HS-5 (cell line): ENCODE measurements at regions not wholly inside any gene's neighbourhood (a gene's known extent, or its start where the extent isn't known, plus 50 kb on each side); places are given as distances from the start of the nearest gene placed in this dataset.
"Not testable (repeated sequence)": the region's sequence is repeated elsewhere in the genome, so short reads cannot be mapped to it uniquely, and the experiment has no call there.

Experiments
- DNase-seq: peaks from one replicate; pipeline ENCODE4 v3.0.0-alpha.2; 2012; ENCODE audit warnings: low read depth

DNA sequence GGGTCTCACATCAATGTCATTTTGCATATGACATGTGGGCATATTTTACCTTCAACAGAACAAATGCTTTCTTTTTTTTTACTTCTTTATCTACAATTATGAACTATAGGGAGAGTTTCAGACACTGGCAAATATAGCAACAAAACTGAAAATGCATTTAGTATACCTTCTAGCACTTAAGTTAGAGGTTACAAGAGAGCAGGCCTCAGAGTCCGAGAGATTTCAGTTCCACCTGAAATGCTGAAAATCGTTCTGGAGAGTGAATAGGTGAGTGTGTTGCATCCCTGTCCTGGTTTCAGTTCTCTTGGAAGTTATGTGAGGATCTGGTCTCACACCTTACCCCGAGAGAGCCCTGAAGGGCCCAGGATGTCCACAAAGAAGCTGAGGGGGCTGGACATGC is 337.8 kb upstream of the FRG1 start:
- DNase-seq: not testable (repeated sequence)

- not testable (repeated sequence) for DNase-seq
These were observed 330.1 kb upstream of the FRG1 start for GRCh38 chr4:189610571-189610970.

- DNase-seq: no peak
These were observed 327.5 kb upstream of the FRG1 start for GRCh38 chr4:189613207-189613606.

- DNase-seq: no peak
These were observed 325.4 kb upstream of the FRG1 start for GRCh38 chr4:189615217-189615663.

DNA sequence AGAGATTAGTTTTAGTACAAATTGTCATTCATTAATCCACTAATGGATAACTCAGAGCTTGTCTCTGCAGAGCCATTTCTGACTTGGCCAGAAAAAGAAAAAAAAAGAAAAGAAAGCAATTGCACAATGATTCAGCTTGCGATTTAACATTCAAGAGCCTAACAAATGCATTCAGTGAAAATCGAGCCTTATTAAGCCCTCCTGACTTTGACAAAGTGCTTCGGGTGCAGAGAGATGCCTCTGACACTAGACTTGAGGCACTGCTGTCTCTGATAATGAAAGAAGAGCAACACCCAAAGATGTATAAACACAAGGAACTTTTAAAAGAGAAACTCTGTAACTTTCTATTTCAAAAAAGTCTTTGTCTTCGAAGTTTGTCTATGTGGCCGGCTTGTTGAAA is 322.9 kb upstream of the FRG1 start:
- DNase-seq: not testable (repeated sequence)

- DNase-seq: not testable (repeated sequence)
These were observed 321.0 kb upstream of the FRG1 start for GRCh38 chr4:189619441-189620250.

DNA sequence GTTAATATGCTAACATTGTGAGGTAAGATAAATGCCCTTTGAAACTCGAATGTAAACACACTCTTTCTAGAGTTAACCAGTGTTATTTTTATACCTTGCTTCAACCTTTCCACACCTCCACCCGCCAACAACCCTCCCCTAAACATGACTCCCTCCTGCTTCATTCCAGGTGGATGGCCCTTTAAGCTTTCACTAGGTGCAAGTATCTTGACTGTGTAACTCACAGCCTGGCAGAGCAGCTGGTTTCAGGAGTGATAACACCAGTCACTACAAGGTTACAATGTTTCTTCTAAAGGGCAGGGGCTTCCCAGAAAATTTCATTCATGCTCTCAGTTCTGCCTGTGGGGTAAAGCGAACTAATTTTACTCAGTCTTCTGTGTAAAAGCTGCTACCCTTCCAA is 318.1 kb upstream of the FRG1 start:
- not testable (repeated sequence) for DNase-seq

GRCh38 chr4:189627041-189627440 is 313.6 kb upstream of the FRG1 start:
- DNase-seq: not testable (repeated sequence)

DNA sequence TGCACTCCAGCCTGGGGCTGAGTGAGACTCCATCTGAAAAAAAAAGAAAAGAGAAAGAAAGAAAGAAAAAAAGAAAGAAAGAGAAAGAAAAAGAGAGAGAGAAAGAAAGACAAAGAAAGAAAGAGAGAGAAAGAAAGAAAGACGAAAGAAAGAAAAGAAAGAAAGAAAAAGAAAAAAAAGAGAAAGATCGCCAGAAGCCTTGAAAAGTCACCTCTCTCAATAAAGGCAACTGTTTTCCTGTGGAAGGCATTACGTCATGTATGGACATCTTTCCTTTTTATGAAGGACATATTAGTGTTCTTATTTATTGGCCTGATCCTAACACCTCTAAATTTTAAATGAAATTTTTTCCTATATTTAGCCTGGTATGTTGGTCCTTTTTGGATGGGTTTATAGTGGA is 310.9 kb upstream of the FRG1 start:
- DNase-seq: not testable (repeated sequence)

DNA sequence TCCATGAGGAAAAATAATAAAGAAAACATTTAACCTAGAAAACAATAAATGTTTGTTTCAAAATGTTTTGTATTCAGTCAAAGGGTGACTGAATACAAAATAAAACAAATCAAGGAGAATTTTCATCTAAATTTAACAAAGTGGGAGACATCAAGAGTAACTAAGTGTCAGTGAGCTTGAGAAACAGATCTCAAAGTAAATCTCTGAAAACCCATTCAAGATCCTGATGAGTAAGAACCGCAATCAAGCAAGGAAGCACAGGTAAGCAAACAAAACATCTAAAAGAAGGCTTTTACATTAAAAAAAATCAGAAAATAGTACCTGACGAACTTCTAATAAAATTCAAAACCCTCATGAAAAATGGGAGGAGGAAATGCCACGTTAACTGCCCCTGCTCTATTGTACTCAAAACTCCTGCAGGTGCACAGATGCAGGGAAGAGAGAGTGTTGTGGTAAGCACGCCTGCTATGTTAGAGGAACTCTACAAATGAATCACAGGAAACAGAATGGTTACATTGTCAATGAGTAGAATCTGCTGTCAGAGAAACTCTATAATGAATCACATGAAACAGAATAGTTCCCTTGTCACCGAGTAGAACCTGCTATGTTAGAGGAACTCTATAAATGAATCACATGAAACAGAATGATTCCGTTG is 309.6 kb upstream of the FRG1 start:
- DNase-seq: not testable (repeated sequence)

DNA sequence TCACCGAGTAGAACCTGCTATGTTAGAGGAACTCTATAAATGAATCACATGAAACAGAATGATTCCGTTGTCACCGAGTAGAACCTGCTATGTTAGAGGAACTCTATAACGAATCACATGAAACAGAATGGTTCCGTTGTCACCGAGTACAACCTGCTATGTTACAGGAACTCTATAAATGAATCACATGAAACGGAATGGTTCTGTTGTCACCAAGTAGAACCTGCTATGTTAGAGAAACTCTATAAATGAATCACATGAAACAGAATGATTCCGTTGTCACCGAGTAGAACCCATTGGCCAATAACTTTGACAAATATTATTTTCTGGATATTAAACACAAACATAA is 309.1 kb upstream of the FRG1 start:
- DNase-seq: not testable (repeated sequence)

DNA sequence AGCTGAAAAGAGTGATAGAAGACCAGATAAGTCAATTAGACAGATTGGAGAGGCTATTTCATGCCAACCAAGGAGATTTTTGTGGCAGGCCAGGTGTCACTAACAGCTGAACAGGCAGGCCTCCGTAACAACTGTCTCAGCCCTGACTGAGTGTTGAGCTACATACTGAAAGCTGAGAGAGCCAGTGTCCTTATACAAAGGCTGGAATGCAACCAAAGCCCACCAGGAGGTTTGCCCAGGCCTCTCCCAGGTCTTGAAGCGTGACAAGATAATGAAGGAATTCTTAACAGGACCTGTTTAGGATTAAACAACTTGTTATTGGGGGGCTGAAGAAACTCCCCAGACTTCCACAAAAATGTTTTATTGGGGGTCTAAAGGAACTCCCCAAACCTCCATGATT is 290.2 kb upstream of the FRG1 start:
- not testable (repeated sequence) for DNase-seq

DNA sequence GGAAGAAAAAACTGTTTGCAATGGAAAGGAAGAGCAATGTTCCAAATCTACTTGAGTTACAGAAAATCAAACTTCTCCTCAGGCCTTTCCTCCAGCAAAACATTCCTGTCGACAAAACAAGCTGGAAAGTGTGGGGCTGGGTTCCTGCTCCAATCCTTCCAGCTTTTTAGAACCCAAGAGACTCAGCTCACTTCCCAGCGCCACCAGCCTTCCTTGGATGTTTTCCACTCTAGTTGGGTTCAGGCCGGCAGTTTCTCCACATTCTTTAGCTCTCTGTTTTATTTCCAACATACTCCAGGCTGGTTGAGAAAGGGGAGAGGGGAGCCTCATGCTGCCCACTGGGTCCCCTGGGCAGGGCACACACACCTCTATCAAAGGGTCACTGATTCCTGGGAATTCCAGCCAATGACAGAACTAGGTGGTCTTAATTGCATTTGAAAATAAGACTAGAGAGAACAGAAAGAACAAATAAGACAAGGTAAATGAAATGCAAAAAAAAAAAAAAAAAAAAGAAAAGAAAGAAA is 287.5 kb upstream of the FRG1 start:
- DNase-seq: not testable (repeated sequence)

DNA sequence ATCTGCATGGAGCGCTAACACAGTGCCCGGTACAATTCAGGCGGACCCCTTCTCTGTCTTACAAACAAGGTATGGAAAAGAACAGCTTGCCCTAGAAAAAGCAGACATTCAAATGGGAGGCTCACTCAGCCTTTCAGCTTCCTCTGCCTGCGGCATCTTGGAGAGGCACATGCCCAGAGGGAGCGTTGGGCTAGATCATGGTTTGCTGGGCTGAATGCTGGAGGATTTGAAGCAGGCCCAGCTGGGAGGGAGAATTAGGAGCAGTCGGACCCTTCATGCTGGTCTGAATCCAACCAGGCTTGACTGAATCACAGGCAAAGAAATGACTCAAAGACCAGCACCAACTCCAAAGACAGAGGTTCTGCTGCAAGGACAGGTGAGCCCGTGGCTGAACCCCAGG is 286.7 kb upstream of the FRG1 start:
- DNase-seq: not testable (repeated sequence)

DNA sequence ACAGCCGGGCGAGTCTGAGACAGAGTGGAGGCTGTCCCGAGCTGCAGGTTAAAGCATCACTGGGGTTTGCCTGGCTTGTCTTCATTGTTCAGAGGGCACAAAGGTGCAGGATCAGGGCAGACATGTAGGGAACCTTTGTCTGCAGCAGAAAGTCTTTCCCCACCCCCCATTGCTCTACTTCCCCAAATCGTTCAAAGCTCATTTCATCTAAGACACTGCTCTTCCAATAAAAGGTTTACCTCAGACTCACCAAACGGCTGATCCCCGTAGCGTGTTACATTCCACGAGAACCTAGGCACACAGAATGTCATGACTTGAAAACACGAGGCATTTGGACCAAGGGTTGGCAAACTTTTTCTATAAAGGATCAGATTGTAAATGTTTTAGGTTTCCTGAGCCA is 286.3 kb upstream of the FRG1 start:
- DNase-seq: not testable (repeated sequence)

DNA sequence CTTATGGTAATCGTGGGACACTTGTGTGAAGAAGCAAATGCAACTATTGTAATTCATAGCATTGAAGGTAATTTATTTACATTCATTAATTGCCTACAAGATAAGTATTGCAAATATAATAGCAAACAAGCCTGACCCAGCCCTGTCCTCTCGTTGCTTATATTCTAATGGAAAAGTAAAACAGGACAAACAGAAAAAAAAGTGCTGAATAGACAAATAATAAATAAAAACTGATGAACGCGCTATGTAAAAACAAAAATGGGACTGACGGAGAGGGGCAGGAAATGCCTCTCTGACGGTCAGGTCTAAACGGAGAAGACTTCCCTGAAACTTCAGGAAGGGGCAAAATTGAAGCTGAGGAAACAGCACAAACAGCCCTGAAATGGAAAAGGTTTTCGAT is 284.9 kb upstream of the FRG1 start:
- DNase-seq: not testable (repeated sequence)

DNA sequence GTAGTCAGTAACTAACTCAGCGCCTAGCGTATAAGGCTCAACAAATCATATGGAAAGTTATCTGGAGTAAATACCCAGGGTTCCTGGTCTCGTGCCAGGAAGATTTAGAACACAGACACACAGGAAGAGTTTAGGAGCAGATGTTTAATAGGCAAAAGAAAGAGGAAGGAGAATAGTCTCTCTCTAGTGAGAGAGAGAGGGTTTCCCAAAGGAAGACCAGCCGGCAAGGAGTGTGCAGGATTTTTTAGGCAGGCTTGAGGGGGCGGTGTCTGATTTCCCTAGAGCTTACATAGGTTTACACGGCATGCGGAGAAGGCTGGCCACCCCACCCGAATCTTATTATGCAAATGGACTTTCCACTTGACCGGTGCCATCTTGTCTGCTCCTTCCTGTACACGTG is 284.0 kb upstream of the FRG1 start:
- DNase-seq: no peak

DNA sequence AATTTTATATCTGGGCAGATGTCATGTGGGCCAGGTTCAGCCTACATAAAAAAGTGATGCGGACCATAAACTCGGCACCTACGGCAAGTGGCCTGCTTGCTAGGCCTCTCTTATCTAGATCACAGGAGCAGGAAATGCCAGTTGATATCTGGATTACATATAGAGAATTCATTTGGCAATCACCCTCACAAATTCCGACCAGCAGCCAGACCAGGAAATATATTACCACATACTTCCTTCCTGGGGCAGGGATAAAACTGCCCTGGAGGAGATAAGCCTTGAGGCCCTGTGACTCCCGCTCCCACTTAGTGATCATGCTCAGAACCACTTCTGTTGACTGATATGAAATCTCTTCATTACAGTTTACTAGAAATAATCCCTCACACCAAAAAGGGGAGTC is 282.4 kb upstream of the FRG1 start:
- DNase-seq: not testable (repeated sequence)

DNA sequence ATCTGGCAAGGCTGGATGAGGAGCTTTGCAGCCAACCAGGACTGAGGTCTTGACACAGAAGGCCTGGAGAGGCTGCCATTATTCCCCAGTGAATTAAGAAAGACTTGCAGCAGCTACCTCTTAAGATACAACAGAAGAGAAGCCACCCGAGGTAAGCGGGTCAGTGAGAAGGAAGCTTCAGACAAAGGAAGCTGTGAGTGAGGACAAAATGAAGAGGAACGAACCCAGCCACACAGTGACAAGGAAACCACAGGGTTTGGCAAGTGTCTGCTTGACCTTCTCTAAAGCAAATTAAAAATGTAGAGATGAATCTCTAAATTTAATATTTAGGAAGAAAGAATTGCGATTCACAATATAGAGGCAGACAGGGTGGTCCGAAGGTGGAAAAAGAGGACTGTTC is 281.8 kb upstream of the FRG1 start:
- not testable (repeated sequence) for DNase-seq

DNA sequence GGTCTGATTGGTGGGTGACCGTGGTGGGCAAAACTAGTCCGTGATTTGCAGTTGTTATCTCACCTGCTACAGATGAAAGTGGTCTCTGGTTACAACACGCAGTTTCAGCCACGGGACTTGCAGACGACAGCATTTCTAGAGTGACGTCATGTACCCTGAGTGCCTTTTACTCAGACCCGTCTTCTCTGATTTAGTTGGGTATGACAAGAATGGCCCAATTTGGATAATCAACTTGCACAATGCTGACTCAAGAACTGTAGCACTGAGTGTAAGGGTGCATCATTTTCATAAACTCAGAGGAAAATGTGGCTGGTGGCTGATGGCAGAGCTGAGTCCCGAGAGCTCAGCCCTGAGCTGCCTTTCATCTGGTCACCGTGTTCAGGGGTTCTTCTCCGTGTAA is 281.4 kb upstream of the FRG1 start:
- DNase-seq: no peak

DNA sequence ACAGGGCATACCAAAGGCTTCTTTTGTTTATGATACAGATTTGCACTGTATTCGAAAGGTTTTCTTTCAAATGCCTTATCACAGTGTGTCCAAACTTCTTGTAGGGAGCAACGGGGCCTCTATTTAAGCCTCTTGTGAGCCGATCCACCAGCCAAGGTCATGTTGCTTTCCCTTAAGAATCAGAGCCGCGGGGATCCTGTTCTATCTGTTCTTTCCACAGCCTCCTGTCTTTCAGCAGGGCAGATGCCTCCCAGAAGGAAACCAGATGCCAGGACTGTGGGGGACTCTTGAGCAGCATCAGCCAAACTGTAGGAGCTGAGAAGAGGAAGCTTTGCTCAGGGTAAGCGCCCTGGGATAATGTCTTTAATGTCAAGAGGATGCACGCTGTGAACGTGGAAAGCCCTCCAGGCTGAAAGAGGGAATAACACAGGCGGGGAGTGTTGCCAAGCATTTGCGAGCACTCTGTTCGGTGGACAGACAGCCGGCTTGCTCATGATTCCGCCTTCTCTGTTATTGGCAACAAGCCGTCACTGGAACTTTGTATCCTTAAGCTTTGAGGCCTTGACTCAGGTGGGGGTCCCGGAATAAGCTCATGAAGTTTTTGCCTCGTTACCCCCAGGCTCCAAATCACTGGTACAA is 279.8 kb upstream of the FRG1 start:
- no peak for DNase-seq

DNA sequence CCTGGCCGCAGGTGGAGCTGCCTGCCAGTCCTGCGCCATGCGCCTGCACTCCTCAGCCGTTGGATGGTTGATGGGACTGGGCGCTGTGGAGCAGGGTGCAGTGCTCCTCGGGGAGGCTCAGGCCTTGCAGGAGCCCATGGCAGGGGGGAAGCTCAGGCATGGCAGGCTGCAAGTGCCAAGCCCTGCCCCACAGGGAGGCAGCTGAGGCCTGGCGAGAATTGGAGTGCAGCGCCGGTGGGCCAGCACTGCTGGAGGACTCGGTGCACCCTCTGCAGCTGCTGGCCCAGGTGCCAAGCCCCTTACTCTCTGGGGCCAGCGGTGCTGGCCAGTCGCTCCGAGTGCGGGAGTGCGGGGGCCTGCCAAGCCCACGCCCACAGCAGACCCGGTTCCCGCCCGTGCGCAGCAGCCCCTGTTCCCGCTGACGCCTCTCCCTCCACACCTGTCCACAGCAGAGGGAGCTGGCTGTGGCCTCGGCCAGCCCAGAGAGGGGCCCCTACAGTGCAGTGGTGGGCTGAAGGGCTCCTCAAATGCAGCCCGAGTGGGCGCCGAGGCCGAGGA is 275.9 kb upstream of the FRG1 start:
- no peak for DNase-seq
